ENCODE measurements at regions not wholly inside any gene's neighbourhood (a gene's known extent, or its start where the extent isn't known, plus 50 kb on each side); places are given as distances from the start of the nearest gene placed in this dataset.

GRCh38 chr19:56946159-56946558 lies 105.6 kb upstream of the PEG3 start:
- TF ChIP-seq CTCF (IDR thresholded peaks at IDR 0.05) (no peak), POLR2A (IDR thresholded peaks at IDR 0.05) (no peak)

Measured in body of pancreas (tissue), 4 donors.